ENCODE measurements at regions not wholly inside any gene's neighbourhood (a gene's known extent, or its start where the extent isn't known, plus 50 kb on each side); places are given as distances from the start of the nearest gene placed in this dataset.
A peak's percentile ranks its signal among the peaks of the same experiment; 100 is the strongest.

DNA sequence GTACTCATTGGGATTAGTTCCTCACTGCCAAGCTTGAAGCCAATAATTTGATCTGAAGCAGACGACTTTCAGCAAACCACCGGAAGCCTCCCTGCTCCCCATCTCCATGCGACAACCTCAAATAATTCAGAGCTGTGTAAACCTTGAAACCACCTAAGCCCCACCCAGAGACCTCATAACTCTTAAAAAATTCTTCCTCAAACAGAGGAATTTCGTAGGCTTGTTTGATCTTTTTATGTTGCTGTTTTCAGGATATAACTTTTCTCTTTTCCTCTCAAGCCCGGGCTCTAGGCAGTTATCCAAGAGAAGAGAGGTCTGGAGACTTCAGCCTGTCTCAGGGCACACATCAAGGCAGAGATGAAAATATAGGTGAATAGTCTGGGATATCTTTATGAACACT lies 311.6 kb downstream of the KCNRG start:
- peak; percentile 35 for DNase-seq

DNA sequence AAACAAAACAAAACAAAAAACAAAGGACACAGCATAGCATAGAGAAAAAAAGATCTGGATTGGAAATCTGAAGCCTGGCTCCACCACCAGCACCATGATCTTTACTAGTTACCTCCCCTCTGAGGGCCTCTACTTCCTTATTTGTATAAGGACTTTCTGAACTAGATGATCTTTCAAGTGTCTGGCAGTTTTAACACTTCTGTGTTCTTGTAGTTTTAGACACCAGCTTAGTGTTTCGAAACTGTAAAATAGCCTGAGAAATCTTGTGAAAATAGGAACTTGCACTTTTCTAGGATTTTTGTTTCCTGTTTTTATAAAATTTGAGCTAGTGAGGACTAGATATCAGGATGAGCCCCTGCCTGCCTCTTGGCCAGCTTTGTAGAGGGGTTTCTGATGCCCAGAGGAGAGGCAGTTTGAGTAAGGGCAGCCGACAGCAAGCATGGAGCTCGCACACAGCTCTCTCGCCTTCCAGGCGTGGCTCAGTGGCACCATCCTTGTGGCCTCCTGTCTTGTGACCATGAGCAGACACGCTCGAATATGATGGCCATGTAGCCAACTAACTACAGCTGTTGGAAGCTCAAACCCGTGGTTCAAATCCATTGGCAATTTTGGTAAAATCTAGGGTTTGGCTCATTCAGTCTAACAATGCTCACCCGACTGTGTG lies 319.0 kb downstream of the KCNRG start:
- no peak for DNase-seq

DNA sequence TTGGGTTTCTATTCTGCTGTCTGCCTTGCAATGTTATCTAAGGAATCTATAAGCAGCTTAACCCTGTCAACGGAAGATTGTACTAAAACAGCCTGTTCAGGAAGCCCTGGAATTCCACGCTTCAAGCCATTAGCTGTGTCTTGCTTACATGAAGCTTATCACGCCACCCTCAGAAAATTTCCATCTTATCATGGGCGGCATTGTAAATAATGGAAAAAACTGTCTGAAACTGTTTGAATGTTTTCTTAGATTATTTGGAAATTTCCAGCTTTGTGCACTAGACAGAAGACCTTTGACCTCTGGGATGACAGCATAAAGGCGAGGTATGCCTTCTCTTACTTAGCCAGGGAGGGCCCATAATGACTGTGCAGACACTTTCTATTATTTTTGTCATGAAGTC lies 319.7 kb downstream of the KCNRG start:
- no peak for DNase-seq

- no peak for DNase-seq
Observed at GRCh38 chr13:50339271-50339670, 324.0 kb downstream of the KCNRG start.

GRCh38 chr13:50340146-50340545 lies 324.9 kb downstream of the KCNRG start:
- DNase-seq: no peak

DNA sequence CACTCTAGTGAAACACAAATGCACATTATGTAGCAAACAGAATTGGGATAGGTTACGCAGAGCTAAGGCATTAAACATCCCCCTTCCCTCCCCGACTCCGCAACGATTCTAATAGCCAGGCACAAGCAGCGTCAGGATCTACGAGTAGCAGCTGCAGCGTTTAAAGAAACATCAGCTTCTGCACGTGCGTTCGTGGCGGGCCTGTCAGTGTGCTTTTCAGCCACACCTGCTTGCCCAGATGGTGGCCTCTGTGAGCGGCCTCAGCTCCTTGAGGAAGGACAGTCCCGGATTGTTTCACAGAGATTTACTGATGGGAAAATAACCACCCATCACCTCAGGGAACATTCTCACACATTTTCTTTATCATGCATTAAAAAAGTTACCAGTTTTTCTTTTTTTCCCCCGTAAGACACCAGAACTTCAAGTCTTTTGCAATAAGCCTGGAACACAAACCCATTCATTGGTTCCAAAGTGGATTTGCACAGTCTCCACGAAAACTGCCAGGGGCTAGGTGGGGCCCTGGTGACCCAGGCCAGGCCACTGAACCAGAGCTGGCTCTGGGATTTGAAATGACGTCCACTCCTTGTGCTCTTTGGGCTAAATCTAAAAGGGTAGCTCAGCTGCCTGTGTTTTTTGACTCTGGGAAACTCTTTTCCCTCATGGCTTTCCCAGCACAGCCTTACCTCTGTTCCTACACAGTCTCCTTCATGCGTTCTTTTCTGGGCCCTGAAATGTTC lies 325.5 kb downstream of the KCNRG start:
- peak; percentile 79 for DNase-seq

GRCh38 chr13:50341526-50341925 lies 326.3 kb downstream of the KCNRG start:
- no peak for DNase-seq

DNA sequence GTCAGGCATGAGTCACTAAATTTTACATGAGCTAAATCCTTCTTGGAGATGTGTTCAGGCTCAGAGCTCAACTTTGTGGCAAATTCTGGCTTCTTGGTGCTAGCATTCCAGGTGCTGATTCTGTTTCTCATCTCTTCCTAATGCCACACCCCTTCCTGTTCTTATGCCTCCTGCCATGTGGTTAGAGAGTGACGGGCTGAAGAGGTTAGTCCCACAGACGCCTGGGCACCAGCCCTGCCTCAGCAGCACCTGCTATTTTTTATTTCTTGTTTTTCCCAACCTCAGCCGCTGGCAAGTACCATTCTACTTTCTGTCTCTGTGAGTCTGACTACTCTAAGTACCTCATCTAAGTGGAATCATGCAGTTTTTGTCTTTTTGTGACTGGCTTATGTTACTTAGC lies 329.5 kb downstream of the KCNRG start:
- DNase-seq: no peak

DNA sequence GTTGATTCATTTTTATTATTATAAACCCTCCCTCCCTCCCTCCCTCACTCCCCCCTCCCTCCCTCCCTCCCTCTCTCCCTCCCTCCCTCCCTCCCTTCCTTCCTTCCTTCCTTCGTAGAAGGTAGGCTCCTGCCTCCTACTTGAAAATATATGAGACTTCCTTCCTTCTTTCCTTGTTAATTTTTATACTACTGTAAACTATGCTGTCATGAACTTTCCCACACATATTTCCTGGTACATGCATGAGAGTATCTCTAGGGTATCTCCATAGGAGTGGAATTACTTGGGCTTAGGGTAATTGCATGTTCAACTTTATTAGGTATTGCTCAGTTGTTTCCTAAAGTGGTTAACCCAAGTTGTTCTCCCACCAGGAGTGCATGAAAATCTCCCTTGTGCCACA lies 330.6 kb downstream of the KCNRG start:
- DNase-seq: no peak

- DNase-seq: no peak
Observed at GRCh38 chr13:50348371-50348770, 333.1 kb downstream of the KCNRG start.

- no peak for DNase-seq
Observed at GRCh38 chr13:50352720-50353480, 337.7 kb downstream of the KCNRG start.

GRCh38 chr13:50353651-50354415 lies 338.6 kb downstream of the KCNRG start:
- DNase-seq: no peak

GRCh38 chr13:50355797-50356196 lies 340.6 kb downstream of the KCNRG start:
- DNase-seq: no peak

- no peak for DNase-seq
Observed at GRCh38 chr13:50357136-50357535, 341.9 kb downstream of the KCNRG start.

DNA sequence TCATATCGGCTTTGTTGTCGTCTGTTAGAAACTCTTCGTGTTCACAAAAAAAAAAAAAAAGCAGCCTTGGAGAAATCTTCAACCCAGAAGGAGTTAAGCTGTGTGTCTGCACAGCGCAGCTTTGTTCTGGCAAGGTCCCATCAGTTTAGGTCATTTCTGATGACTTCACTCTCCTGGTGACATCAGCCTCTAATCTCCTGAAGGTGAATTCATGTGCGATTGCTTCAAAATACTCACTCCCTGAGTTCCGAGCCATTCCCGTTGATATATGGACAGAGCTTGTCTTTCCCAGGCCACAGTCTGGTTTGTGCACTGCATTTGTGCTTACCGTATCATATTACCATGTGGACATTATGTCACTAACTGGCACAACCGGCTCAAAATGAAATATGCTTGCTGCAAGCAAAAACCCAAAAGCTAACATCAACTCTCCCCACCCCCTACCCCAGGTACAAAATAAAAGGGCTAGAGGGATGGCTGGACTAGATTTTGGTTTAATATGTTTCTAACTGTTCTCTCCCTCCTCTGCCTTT lies 342.4 kb downstream of the KCNRG start:
- DNase-seq: peak; percentile 71

- DNase-seq: no peak
Observed at GRCh38 chr13:50358231-50359040, 343.2 kb downstream of the KCNRG start.

DNA sequence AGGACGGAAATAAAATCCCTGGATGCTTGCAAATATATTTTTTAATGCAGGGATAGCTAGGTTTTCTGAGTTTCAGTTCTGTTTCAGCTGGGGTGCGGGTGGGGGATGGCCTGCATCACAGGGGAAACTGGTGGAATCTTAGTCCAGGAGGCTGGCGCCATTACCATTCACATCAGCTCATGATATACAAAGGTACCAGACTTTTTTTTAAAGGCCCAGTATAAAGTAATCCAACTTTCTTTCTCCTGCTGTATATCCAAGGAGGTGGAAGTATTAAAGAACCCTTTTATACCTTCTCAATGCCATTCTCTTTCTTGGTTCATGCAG lies 343.8 kb downstream of the KCNRG start:
- no peak for DNase-seq

DNA sequence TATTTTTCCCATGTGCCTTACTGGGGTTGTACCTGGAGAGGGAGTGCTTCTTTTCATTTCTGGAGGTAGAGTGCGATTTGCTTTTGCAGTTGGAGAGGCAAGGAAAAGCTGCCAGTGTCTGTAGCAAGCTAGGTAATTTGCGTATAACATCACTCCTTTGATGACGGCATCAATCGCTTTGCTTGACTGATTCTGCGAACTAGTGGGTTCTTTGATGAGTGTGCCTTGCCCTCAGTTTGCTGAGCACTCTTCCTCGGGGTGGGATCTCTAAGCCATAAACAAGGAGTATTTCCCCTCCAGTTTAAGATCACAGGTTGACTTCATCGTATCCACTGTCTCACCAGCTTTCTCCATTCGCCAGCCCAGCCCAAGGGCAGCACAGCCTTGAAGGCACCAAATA lies 344.5 kb downstream of the KCNRG start:
- DNase-seq: no peak

- no peak for DNase-seq
Observed at GRCh38 chr13:50360637-50361036, 345.4 kb downstream of the KCNRG start.

DNA sequence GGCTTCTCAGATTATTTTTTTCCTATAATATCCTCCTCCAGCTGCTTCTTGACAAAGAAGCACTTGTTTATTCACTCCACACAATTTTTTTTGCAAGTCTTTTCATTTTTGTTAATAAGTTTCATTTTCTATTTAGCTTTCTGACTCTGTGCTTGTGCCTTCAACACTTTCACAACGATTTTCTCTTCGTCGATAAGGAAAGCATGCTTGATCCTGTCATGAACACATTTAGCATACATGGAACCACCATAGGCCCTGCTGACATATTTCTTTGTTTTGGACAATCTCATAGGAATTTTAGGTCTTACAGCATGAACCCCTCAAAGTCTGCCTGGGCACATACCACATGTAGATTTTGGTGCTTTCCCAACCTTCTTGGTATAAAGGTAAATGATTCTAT lies 346.0 kb downstream of the KCNRG start:
- no peak for DNase-seq

DNA sequence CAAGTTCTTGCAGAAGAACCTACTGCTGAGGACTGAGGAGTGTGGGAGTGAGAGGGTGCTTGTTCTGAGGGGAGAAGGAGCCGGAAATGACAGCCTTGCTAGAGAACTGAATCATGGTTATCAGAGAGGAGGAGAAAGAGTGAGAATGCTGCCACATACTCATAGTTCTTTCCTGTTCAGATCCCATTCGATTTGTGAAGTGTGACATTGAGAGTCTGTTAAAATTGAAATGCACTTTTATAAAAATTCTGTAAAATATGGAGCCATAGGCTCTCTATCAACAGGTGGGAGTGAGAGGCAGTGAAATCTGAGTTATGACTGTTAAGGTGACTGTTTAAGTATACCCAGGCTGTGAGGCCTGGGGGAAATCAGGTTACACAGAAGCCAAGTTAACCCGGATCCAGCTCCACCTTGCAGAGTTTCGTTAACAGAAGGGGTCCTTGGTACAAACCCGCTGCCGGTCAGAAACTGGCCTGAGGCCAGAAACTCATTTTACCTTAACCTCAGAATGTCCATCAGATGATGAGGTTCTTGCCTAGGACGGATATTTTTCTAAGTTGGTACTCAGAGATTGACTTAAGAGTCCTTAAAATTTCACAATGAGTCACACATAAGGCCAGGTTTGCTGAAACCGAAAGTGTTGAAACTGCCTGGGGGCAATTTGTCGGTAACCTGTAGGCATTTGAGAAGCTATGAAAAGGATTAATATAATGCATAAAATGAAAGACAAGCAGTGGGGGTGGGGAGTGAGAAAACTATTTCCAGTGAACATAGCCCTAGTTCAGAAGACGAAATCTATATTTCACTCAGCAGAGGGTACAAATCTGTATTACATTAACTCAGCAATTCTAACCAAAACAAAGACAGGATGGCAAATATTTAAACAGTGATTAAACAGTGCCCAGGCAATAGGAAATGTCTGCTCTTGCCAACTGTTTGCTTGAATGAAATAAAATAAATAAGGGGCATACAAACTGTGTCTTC lies 350.5 kb downstream of the KCNRG start:
- DNase-seq: no peak
